GM19324 (cell line): ENCODE measurements at regions not wholly inside any gene's neighbourhood (a gene's known extent, or its start where the extent isn't known, plus 50 kb on each side); places are given as distances from the start of the nearest gene placed in this dataset.

Experiments
- ATAC-seq: cut with Tn5 transposase; IDR thresholded peaks from one replicate; pipeline ENCODE4 v1.9.1; 2021; ENCODE audit warnings: mild to moderate bottlenecking, moderate library complexity; ENCODE audit not compliant: unreplicated experiment, low FRiP score

DNA sequence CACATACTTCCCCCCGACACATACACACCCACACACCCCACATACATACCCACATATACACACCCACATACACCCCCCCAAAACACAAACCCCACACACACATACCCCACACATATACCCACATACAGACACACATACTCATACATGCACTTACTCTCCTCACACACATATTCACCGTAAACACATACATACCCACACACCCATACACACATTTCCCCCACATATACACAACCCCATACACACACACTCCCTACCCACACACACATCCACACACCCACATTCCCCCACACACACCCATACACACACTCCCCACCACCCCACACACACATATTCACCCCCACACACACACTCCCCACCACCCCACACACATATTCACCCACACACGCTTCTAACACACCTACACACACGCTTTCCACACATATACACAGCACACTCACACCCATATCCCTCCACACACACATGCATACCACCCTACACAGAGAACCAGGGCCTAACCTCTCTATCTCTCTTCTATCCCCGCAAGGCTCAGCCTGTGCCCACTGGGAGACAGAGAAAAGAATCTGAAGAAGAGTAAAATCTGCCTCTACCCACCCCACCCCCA lies 182.4 kb upstream of the ETAA1 start:
- ATAC-seq, result no peak

GRCh38 chr2:67215214-67216055 lies 181.7 kb upstream of the ETAA1 start:
- ATAC-seq, result no peak

GRCh38 chr2:67216103-67216502 lies 181.0 kb upstream of the ETAA1 start:
- ATAC-seq, result no peak

- ATAC-seq, result no peak
Observed at GRCh38 chr2:67216881-67217280, 180.3 kb upstream of the ETAA1 start.

DNA sequence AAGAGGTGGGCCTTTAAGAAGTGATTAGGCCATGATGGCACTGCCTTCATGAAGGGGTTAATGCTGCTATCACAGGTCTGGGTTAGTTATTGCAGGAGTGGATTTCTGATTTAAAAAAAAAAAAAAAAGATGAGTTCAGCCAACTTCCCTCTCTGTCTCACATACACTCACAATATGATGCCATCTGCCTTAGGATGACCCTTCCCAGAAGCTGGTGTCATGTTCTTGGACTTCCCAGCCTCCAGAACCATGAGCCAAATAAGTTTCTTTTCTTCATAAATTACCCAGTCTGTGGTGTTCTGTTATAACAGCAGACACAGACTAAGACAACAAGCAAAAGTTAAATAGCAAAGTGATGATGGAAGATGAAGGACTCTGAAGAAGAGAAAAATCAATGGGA lies 179.7 kb upstream of the ETAA1 start:
- ATAC-seq, result no peak

DNA sequence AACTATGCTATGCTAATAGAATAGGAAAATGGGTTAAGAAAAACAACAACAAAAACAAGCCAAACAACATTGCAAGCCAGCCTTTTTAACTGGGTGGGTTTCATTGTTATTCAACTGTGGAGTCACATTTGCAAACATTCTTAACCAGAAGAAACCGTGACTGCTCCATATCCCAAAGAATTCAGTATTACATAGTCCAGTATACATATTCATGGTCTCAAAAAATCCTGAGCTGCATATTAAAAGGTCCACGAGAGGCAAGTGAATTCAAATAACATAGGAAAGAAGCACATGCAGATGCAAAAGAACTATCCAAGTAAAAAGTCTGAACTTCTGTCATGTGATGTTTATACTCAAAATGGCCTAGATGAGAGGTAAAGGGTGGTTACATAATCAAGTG lies 179.1 kb upstream of the ETAA1 start:
- no peak for ATAC-seq

DNA sequence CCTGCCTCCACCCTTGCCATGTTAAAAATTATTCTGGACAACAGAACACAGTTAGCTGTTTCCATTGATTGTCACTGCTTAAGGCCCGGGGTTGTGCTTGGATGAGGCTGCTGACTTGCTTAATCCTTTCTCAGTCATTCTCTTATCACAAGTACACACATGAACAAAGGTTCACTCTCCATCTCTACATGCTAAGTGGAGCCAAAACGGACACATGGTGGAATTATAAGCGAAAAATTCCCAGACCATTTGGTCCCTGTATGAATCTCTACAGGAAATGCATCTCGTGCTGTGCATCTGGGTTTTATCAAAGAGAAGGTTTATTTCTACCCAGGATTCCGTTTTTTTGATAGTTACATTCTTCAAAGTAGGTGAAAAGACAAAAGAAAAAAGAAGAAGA lies 177.5 kb upstream of the ETAA1 start:
- no peak for ATAC-seq

DNA sequence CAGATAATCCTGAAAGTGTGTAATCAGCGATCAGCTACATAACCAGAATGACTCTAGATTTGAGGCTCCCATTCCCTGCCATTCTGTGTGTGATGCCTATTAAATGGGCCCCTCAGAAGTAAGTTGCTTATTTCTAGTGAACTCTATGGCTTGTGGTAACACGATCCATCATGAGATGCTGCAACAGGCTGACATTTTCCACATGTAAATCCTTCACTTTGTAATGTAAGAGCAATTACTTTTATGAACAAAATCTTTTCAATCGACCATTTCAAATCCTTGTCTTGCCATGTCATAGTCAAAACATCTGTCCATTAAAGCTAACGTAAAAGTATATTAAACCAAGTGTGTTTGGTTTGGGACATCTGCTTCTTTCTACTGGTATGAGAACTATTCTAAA lies 175.9 kb upstream of the ETAA1 start:
- ATAC-seq, result no peak

DNA sequence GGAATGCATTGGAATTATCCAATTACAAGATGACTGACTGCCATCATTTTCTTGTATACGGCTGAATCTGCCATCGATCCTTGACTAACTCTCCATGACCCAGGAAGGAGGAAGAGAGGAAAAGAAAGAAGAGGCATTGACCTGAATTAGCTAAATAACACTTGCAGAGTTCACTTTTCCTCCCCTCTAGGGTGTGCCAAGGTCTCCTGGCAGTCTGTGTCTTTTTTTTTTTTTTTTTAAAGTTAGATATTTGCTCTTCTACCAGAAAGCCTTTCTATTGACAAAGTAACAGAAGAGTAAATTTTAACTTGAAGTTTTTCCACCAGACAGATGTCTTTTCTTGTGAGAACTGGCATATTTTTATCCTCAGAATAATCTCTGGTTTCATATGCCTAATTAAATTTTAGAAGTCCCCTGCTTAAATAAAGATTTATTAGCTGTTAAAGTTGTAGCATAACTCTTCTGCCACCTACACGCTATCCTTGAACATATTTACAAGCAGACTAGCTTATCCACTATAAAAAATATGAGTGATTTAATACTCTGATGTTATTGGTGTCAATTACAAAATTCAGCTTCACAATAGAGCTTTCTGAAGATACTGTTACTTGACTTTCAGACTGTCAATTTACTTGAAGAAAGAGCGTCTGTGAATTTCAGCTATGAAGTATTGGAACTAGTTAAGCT lies 171.7 kb upstream of the ETAA1 start:
- ATAC-seq, result no peak

GRCh38 chr2:67229706-67230105 lies 167.4 kb upstream of the ETAA1 start:
- no peak for ATAC-seq

DNA sequence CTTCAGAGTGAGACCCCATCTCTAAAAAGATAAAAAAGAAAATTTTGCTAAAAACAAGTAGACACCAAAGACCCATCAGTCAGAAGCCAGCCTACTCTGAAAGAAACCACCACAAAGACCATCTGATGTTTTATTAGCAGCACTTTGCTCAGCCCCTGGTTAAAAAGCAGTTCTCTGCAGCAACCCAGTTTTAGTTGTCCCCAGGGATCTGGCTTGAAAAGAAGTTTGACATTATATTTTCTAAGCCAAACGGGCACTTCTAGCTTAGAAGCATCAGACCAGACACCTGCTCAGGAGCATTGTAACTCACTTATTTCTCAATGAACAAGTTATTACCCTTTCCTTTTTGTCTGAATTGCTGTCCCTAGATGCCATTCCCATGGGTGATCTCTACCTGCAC lies 164.2 kb upstream of the ETAA1 start:
- ATAC-seq, result no peak

- ATAC-seq, result no peak
Observed at GRCh38 chr2:67234440-67234839, 162.7 kb upstream of the ETAA1 start.

- no peak for ATAC-seq
Observed at GRCh38 chr2:67237288-67237687, 159.8 kb upstream of the ETAA1 start.

- ATAC-seq, result no peak
Observed at GRCh38 chr2:67240507-67240906, 156.6 kb upstream of the ETAA1 start.

DNA sequence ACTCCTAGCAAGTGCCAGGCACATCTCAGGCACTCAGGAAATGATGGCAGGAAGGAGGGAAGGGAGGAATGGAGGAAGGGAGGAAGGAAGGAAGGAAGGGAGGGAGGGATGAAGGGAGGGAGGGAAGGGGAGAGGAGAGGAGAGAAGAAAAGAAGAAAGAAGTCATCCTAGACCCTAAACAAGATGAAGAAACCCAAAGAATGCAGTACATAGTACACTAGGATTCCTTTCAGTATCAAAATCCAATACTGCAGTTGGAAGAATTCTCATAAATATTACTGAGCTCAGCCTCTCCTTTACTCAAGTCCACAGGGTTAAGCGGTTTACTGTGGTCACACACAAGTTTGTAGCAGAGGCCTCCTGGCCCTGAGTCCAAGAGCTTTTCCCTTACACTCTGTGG lies 155.7 kb upstream of the ETAA1 start:
- ATAC-seq, result no peak

DNA sequence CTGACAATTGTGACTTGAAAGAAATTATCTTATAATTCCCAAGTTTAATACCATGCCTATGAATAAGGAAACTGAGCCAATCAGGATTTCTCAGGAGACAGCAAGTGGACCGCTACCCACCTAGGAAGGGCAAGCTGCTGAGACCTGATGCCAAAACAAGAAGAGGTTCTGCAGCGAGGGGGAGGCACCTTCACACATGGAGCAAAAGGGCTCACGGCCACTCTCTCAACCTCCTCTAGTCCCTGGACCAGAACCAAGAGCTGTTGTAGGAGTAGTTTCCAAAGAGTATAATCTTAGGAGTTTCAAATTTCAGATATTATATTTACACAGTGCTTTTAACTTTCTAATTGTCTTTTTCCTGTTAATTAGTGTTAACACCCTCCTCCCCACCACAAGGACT lies 154.7 kb upstream of the ETAA1 start:
- ATAC-seq, result no peak

- ATAC-seq, result no peak
Observed at GRCh38 chr2:67243919-67244318, 153.2 kb upstream of the ETAA1 start.

- no peak for ATAC-seq
Observed at GRCh38 chr2:67246791-67247190, 150.3 kb upstream of the ETAA1 start.

DNA sequence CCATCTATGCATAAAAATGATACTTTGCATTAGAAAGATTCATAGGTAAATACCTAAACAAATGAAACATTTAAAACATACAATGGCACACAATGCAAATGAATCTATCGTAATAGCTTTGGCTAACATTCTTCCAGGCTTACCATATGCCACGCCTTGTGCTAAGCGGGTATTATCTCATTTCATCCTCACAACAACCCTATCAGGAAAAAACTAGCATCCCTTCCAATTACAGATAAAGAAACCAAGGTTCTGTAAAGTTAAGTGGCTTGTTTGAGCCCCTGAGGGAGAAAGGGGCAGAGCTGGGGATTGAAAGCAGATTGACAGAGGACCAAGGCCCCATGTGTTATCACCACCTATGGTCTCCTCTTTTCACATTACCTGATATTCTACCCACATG lies 145.4 kb upstream of the ETAA1 start:
- ATAC-seq, result no peak

DNA sequence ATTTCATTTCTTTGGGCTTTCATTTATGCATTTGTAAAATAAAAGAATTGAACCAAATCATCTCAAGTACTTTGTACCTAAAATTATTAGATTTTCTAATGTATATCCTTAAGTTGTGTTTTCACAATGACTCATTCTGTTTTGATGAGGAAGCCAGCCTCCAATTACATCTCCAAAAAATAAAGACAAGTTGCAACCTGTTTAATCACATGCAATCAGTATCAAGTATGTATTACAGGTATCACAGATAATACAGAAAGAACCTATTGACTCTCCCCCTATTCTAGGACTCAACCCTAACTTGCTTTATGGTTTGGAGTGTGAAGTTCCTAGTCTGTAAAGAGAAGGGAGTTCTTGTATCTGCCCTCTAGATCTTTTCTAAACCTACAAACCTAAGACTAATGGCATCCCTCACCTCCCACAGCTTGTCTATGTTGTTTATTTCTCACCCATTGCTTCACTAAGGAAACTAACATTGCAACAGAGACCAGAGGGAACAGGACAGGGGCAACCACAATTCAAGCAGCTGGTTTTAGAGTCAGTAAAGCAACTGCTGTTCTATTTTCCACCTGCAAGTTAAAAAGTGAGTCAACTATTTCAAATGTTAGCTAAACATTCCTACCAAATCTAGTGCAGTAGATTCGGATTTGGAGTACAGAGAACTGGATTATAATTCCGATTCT lies 141.1 kb upstream of the ETAA1 start:
- ATAC-seq, result no peak

- no peak for ATAC-seq
Observed at GRCh38 chr2:67256892-67257291, 140.2 kb upstream of the ETAA1 start.
